DMS 273 (cell line): ENCODE measurements at regions not wholly inside any gene's neighbourhood (a gene's known extent, or its start where the extent isn't known, plus 50 kb on each side); places are given as distances from the start of the nearest gene placed in this dataset.

ENCODE experiments used
- DNase-seq: peaks from one replicate; lab custom pipeline; 2025; ENCODE audit not compliant: unreplicated experiment; lab: John Stamatoyannopoulos, UW

DNA sequence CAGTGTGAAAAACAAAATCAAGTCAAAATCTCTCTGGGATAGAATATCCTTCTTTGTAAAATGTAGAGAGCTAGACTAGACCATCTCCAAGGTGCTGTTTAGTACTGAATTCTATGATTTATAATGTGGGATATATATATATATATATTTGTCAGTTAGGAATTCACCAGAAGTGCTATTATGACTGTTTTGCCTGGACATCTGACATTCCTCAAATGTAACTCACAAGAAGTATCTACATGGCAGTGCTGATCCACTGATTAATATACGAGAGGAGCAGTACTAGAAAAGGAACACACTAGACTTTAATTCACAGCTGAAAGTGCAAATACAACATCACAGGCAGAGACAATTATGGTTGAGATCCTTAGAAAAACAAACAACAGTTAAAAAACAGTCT, 208.9 kb downstream of the GBA3 start:
- no peak for DNase-seq

DNA sequence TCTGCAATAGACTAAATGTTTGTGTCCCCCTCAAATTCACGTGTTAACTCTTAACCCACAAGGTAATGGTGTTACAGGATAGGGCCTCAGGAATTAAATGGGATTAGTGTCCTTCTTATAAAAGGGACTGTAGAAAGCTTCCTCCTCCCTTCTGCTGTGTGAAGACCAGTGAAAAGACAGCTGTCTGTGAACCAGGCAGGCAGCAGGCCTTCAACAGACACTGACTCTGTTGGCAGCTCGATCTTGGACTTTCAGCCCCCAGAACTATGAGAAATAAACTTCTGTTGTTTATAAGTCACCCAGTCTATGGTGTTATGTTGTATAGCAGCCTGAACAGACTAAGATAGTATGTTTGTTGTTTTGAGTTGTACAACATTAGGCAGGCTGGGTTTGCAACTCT, 208.1 kb downstream of the GBA3 start:
- DNase-seq, result no peak

DNA sequence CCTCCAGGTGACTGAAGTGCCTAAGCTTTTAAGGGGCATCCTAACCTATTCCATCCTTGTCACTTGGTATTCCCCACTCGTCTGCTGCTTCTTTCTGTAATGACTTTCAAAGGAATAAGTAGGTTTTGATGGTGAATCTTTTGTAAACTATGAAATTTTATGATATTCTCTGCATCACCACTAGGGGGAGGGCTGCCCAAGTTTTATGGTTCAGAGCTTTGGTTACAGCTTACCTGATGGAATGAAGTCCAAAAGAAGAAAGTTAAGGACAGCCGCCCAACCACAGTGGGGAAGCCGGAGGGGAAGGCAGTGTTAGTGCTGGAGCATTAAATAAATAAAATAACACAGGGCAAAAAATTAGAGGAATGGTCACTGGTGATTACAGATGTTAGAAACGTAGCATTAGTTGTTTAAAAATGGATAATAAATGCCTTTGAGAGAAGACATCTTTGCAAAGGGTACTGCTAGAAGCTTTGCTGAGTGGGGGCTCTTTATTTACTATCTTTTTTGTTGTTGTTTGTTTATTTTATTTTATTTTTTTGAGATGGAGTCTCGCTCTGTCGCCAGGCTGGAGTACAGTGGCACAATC, 204.9 kb downstream of the GBA3 start:
- peak; percentile 43 for DNase-seq

DNA sequence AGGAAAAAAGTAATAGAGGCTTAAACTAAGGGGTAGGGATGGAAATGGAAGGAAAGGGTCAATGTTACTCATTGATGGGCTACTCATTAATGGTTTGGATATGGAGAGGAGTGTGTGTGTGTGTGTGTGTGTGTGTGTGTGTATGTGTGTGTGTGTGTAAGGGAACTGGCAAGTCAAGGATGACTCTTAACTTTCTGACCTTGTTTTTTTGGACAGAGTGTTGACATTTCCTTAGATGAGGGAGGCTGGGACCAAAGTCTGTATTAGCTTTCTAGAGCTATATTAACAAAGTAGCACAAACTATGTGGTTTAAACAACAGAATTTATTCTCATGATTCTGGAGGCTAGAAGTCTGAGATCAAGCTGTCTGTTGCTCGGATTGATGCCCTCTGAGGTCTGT, 202.7 kb downstream of the GBA3 start:
- DNase-seq, result no peak

DNA sequence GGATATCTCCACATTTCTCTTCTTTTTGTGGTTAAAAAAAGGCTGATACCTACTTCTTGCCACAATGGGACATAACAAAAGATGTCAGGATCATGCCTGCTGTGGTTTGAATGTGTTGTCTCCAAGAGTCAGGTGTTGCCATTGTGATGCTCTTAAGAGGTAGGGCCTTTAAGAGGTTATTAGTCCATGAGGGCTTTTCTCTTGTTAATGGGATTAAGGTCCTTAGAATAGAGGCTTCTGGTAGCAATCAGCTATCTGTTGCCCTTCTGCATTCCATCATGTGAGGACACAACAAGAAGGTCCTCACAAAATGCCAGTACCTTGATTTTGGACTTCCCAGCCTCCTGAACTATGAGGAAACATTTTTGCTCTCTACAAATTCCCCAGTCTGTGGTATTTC, 191.4 kb downstream of the GBA3 start:
- no peak for DNase-seq

DNA sequence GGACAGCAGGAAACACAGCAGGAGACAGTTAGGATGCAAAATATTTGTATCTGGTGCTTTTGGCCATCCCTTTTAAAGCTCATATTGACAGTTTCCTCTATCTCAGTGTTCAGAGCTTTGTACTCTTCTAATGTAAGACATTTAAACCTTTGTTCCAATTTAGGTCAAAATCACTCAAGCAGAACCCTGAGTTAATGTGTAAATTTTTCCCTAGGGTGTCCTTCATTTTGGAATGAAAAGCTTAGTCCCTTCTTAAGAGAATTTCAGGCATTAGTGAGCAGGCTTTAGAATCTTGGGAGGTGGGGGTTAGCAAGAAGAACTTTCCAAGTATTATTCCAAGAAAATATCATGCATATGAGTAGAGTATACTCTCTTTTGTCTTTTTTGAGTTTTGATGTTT, 188.7 kb downstream of the GBA3 start:
- no peak for DNase-seq

DNA sequence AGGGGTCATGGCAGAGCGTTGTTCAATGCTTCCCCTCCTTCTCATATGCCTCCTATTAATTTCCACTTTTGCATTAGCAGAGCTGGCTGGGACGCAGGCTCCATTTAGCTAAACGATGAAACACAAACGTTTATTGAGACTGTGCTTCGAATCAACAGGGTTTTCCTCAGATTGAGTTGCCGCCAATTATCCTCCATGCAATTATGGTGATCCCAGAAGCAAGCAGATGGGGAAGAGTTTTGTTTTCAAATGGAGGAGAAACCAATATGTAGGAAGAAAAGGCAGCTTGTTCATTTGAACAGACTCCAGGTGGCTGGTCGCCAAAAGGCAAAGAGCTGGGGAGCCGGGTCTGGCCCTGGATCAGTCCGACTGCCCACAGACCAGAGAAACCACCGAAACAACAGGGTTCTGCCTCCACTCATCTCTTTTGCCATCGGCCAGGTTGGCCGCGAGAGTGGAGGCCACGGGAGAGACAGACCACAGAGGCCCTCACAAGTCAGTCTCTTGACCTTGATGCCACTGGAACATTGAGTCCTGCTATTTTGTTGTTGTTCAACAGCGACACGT, 184.8 kb downstream of the GBA3 start:
- DNase-seq, result peak; percentile 91

DNA sequence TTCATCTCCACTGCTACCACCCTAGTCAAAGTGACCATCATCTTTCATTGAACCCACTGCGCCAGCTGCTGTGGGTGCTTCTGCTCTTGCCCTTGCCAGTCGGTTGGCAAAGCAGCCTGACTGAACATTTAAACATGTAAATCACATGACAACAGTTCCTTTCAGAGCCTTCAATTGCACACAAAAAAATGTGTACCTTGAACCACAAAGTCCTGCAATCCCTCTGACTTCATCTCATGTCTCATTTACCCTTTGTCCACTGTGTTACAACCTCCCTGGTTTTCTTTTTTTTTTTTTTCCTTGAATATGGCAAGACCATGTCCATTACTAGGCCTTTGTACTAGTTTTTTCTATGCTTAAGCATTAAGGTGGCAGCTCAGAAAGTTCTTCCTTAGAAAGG, 183.5 kb downstream of the GBA3 start:
- no peak for DNase-seq

DNA sequence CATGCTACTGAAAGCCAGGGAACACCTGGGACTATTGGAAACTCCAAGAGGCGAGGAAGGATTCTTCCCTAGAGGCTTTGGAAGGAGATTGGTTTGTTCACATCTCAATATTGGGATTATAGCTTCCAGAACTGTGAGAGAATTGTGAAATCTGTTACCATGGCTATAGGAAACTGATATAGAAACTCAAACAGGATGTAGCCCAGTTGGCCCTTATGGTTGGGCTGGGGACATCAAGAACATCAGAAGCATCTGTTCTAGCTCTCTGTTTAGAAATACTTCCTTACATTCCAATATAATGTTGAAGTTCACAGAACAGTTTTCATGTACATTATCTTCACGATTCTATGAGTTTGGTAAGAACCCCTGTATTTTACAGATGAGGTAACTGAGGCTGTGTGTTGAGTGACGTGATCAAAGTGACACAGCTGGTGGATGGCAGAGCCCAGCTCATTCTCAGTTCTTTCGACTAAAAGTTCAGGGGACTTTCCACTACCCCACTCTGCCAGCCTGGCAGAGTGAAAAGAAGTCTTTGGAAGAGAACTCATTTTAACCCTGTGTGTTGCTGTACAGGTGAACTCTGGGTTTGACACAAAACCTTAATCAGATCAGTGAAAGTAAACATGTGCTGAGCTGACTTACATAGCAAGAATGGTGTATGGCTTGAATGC, 183.0 kb downstream of the GBA3 start:
- DNase-seq, result no peak

DNA sequence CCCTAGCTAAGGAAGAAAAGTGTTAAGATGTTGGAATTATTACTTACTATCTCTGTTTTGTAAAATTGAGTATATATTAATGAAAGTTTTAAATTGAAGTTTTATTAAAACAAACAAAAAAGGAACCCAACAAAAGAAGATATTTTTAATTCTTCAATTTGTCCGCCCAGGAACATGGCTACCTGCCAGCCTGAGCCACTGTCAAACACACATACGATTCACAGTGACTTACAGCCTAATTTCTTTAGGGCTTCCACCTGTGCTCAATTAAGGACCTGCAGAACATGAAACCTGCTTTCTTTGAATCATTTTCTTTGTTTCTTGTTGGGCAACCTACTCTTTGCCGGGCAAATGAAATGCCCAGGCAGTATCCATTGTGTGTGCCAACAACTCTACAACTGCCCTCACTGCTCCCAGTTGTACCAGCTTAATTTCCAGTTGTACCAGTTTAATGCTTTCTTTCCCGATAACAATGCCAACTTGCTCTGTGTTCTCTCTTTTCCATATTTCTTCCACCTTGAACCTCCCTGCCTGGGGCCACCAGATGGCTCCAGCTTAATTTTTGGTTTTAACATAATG, 181.7 kb downstream of the GBA3 start:
- no peak for DNase-seq

DNA sequence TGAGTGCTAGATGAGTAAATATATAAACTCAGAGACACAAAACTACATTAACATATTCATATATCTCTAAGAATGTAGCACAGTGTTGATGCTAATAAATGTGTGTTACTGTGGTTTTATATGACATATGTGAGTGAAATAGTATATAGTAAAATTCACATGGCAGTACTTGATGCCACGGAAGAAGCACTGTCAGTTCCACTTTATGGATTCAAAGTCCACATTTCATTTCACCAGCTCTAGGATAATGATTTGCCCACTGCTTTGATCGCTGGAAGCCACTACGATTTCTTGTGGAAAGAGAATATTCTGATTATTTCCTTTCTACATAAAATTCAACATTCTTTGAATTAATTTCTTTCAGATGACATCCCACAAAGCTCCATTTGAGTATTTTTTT, 181.2 kb downstream of the GBA3 start:
- no peak for DNase-seq

DNA sequence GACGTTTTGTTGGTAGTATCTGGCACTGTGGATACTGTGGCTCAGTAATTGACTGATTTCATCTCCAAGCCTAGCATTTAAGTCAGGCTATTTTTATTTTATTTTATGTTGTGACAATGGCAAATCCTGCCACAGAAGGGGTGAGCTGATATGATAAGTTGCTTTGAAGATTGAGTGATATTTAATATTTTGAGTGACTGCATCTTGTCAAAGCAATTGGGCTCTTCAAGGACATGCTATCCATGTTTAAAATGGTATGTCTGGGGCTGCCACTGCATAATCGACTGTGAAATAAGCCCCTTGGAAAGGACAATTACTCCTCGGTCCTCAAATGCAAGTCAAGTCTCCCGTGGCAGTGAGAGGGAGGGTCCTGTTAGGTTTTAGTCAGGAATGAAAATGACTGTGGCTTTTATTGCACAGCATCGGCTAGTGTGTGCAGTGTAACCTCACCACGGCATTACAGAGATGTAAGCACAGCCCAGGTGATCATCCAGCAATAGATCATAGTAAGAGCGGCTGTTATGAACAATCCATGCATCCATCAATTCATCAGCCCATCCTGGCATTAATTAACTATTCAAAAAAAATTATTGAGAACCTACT, 178.2 kb downstream of the GBA3 start:
- no peak for DNase-seq

DNA sequence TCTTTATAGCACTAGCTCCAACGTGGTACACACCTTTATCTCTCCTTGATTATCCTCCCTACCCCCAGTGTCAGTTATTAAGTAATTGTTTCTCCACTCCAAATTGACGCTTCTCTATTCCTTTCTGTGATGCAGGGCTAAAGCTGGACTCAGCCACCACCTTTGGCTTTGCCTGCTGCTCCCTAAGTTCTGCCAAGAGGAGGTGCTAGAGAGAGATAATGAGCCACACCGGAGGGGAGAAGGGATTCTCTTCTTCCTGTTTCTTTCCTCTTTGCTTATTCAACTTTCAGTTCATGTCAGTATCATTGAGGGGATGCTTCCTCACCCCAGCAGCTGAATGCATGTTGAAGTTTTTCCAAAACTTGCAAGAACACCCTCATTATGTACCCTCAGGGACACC, 176.5 kb downstream of the GBA3 start:
- DNase-seq, result peak; percentile 27
